ENCODE measurements at regions not wholly inside any gene's neighbourhood (a gene's known extent, or its start where the extent isn't known, plus 50 kb on each side); places are given as distances from the start of the nearest gene placed in this dataset.

DNA sequence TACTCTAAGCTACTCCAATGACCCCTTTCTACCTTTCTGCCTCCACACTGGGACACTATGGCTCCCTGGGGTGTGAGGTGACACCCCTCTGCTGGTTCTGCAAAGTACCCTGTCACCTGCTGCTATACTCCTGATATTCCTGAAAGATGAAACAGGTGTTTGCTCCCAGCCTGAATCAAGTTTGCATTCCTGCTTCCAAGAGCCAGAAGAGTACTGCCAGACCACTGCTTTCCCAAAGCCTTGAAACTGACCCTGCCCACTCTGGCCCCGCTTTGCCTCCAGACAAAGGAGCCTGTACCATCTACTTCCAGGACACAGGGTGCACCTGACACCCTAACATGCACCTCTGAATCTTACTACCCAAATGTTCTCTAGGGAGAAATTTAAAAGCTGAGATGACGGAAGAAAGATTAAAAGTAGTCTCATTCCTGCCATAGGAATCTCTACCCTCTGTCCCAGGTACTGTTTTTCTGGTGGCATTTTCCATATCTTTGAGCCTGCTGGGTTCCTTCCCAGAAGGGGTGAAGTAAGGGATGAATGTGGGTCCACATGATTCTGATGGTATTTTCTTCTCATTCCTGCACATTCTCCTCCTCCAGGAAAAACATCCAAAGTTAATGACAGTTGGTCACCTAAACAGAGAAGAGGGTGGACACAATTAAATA lies 70.3 kb upstream of the DUSP10 start:
- Histone ChIP-seq H3K4me3 (no peak overlapping the region), H3K27me3 (no peaks in the 10 kb centered on the region), H3K27ac (no peak overlapping the region), H3K4me1 (no peaks in the 10 kb centered on the region), H3K36me3 (no peaks in the 10 kb centered on the region), H3K9me3 (no peaks in the 10 kb centered on the region)
- 89 to 94% methylated on average over 2 of the region's 2 CpGs for whole genome bisulfite sequencing, 2 donors
- no peak for DNase-seq
- no peak for TF ChIP-seq POLR2AphosphoS5 (IDR thresholded peaks at IDR 0.05)
- TF ChIP-seq EP300 (IDR thresholded peaks at IDR 0.05), result no peak
- no peak for TF ChIP-seq CTCF (IDR thresholded peaks at IDR 0.05)
- TF ChIP-seq POLR2A (IDR thresholded peaks at IDR 0.05), result no peak
- intact Hi-C loops (cut with DNase I), result no loop called here

GRCh38 chr1:221810406-221810805 lies 68.5 kb upstream of the DUSP10 start:
- Histone ChIP-seq H3K27me3 (no peaks in the 10 kb centered on the region), H3K4me3 (no peak overlapping the region), H3K27ac (no peak overlapping the region), H3K36me3 (no peaks in the 10 kb centered on the region), H3K4me1 (no peaks in the 10 kb centered on the region), H3K9me3 (no peaks in the 10 kb centered on the region)
- 76 to 83% methylated on average over 2 of the region's 2 CpGs for WGBS, 2 donors
- intact Hi-C loops (cut with DNase I), result no loop called here
- TF ChIP-seq CTCF (IDR thresholded peaks at IDR 0.05) (no peak), EP300 (IDR thresholded peaks at IDR 0.05) (no peak), POLR2A (IDR thresholded peaks at IDR 0.05) (no peak), POLR2AphosphoS5 (IDR thresholded peaks at IDR 0.05) (no peak)
- no peak for DNase-seq

GRCh38 chr1:221809091-221810029 lies 67.5 kb upstream of the DUSP10 start:
- no peaks in the 10 kb centered on the region for H3K27me3 ChIP-seq
- no peak for DNase-seq
- no peaks in the 10 kb centered on the region for H3K4me1 ChIP-seq
- no peak overlapping the region for H3K4me3 ChIP-seq
- TF ChIP-seq EP300 (IDR thresholded peaks at IDR 0.05), result no peak
- TF ChIP-seq POLR2A (IDR thresholded peaks at IDR 0.05), result no peak
- no peak for TF ChIP-seq POLR2AphosphoS5 (IDR thresholded peaks at IDR 0.05)
- no peak for TF ChIP-seq CTCF (IDR thresholded peaks at IDR 0.05)
- 42 to 60% methylated on average over 12 of the region's 12 CpGs for WGBS, 2 donors
- no peak overlapping the region for H3K27ac ChIP-seq
- H3K36me3 ChIP-seq, result no peaks in the 10 kb centered on the region
- no peaks in the 10 kb centered on the region for H3K9me3 ChIP-seq
- intact Hi-C loops (cut with DNase I), result no loop called here

GRCh38 chr1:221806984-221807383 lies 65.1 kb upstream of the DUSP10 start:
- DNase-seq, result no peak
- intact Hi-C loops (cut with DNase I), result no loop called here
- Histone ChIP-seq H3K9me3 (no peaks in the 10 kb centered on the region), H3K27me3 (peaks cover 0 to 2% (median 0%) of the 10 kb centered on the region in 3 donors), H3K27ac (no peak overlapping the region), H3K4me3 (no peak overlapping the region), H3K4me1 (peaks cover 0 to 4% (median 2%) of the 10 kb centered on the region in 4 donors), H3K36me3 (no peaks in the 10 kb centered on the region)
- TF ChIP-seq EP300 (IDR thresholded peaks at IDR 0.05) (no peak), POLR2A (IDR thresholded peaks at IDR 0.05) (no peak), POLR2AphosphoS5 (IDR thresholded peaks at IDR 0.05) (no peak), CTCF (IDR thresholded peaks at IDR 0.05) (no peak)

Data from sigmoid colon (tissue), 6 donors.